ENCODE measurements at regions not wholly inside any gene's neighbourhood (a gene's known extent, or its start where the extent isn't known, plus 50 kb on each side); places are given as distances from the start of the nearest gene placed in this dataset.

- DNase-seq: no peak
- H3K36me3 Mint-ChIP-seq (ENCODE audit: low read depth): no peaks in the 10 kb centered on the region
Observed at GRCh38 chr5:98157368-98157767, 616.1 kb upstream of the RGMB start.

GRCh38 chr5:98158440-98158839 is 615.0 kb upstream of the RGMB start:
- no peak overlapping the region for H3K4me3 Mint-ChIP-seq
- DNase-seq: no peak
- intact Hi-C loops (cut with micrococcal nuclease): no loop called here
- no peaks in the 10 kb centered on the region for H3K27me3 Mint-ChIP-seq
- no peaks in the 10 kb centered on the region for H3K9me3 Mint-ChIP-seq
- H3K4me1 Mint-ChIP-seq: no peaks in the 10 kb centered on the region
- TF ChIP-seq CTCF (IDR thresholded peaks at IDR 0.05): no peak
- POLR2A ChIA-PET: no interaction called here
- no peaks in the 10 kb centered on the region for H3K36me3 Mint-ChIP-seq (ENCODE audit: low read depth)
- ATAC-seq (ENCODE audit: low read depth): no peak
- H3K27ac Mint-ChIP-seq: no peak overlapping the region
- CTCF ChIA-PET: no interaction called here

More at GRCh38 chr5:98157368-98157767, 616.1 kb upstream of the RGMB start:
- H3K27me3 Mint-ChIP-seq: no peaks in the 10 kb centered on the region
- CTCF ChIA-PET: no interaction called here
- ATAC-seq (ENCODE audit: low read depth): no peak
- intact Hi-C loops (cut with micrococcal nuclease): no loop called here
- TF ChIP-seq CTCF (IDR thresholded peaks at IDR 0.05): no peak
- no peaks in the 10 kb centered on the region for H3K4me1 Mint-ChIP-seq
- H3K27ac Mint-ChIP-seq: no peak overlapping the region
- H3K4me3 Mint-ChIP-seq: no peak overlapping the region
- POLR2A ChIA-PET: no interaction called here
- no peaks in the 10 kb centered on the region for H3K9me3 Mint-ChIP-seq

GRCh38 chr5:98163796-98164493 is 609.5 kb upstream of the RGMB start:
- H3K4me1 Mint-ChIP-seq: no peaks in the 10 kb centered on the region
- ChIA-PET POLR2A (no interaction called here), CTCF (no interaction called here)
- H3K27me3 Mint-ChIP-seq: no peaks in the 10 kb centered on the region
- no peak for DNase-seq
- H3K27ac Mint-ChIP-seq: no peak overlapping the region
- no peak for TF ChIP-seq CTCF (IDR thresholded peaks at IDR 0.05)
- intact Hi-C loops (cut with micrococcal nuclease): no loop called here
- H3K36me3 Mint-ChIP-seq (ENCODE audit: low read depth): no peaks in the 10 kb centered on the region
- no peak for ATAC-seq (ENCODE audit: low read depth)
- no peak overlapping the region for H3K4me3 Mint-ChIP-seq
- no peaks in the 10 kb centered on the region for H3K9me3 Mint-ChIP-seq

- no peak for TF ChIP-seq CTCF (IDR thresholded peaks at IDR 0.05)
- no peak for ATAC-seq (ENCODE audit: low read depth)
- H3K4me3 Mint-ChIP-seq: no peak overlapping the region
- CTCF ChIA-PET: no interaction called here
- no peaks in the 10 kb centered on the region for H3K4me1 Mint-ChIP-seq
- H3K27me3 Mint-ChIP-seq: no peaks in the 10 kb centered on the region
- no peak overlapping the region for H3K27ac Mint-ChIP-seq
- DNase-seq: no peak
- intact Hi-C loops (cut with micrococcal nuclease): no loop called here
- H3K36me3 Mint-ChIP-seq (ENCODE audit: low read depth): no peaks in the 10 kb centered on the region
- H3K9me3 Mint-ChIP-seq: no peaks in the 10 kb centered on the region
- POLR2A ChIA-PET: no interaction called here
Observed at GRCh38 chr5:98168871-98169270, 604.6 kb upstream of the RGMB start.

- no peaks in the 10 kb centered on the region for H3K36me3 Mint-ChIP-seq (ENCODE audit: low read depth)
- H3K27ac Mint-ChIP-seq: no peak overlapping the region
- POLR2A ChIA-PET: no interaction called here
- ATAC-seq (ENCODE audit: low read depth): no peak
- H3K4me1 Mint-ChIP-seq: no peaks in the 10 kb centered on the region
- H3K9me3 Mint-ChIP-seq: no peaks in the 10 kb centered on the region
- intact Hi-C loops (cut with micrococcal nuclease): no loop called here
- no peak overlapping the region for H3K4me3 Mint-ChIP-seq
- H3K27me3 Mint-ChIP-seq: no peaks in the 10 kb centered on the region
- TF ChIP-seq CTCF (IDR thresholded peaks at IDR 0.05): no peak
- DNase-seq: no peak
- CTCF ChIA-PET: no interaction called here
Observed at GRCh38 chr5:98170994-98171393, 602.5 kb upstream of the RGMB start.

Measured in activated B cell treated with CpG ODN at 0.5 μM for 24 hours (primary cell).